GM10266 (cell line): ENCODE measurements at regions not wholly inside any gene's neighbourhood (a gene's known extent, or its start where the extent isn't known, plus 50 kb on each side); places are given as distances from the start of the nearest gene placed in this dataset.

ENCODE experiments used
- DNase-seq: peaks from one replicate; pipeline ENCODE4 v3.0.0; 2012; ENCODE audit errors: extremely low spot score
- CTCF ChIP-seq: IDR thresholded peaks from 2 replicates; pipeline ENCODE4 v1.5.1; 2012; ENCODE audit warnings: mild to moderate bottlenecking, low read depth; ENCODE audit not compliant: control insufficient read depth, insufficient read depth; ENCODE audit errors: missing control alignments

GRCh38 chr10:105656856-105657255 lies 1015.8 kb downstream of the SORCS3 start:
- no peak for TF ChIP-seq CTCF
- no peak for DNase-seq

- no peak for TF ChIP-seq CTCF
- no peak for DNase-seq
These were observed 1009.2 kb downstream of the SORCS3 start for GRCh38 chr10:105650306-105650705.

- TF ChIP-seq CTCF, result no peak
These were observed 1006.3 kb downstream of the SORCS3 start for GRCh38 chr10:105647354-105647753.

GRCh38 chr10:105644978-105645377 lies 1003.9 kb downstream of the SORCS3 start:
- no peak for TF ChIP-seq CTCF
- no peak for DNase-seq

More at GRCh38 chr10:105647354-105647753, 1006.3 kb downstream of the SORCS3 start:
- DNase-seq, result no peak

- no peak for TF ChIP-seq CTCF
- DNase-seq, result no peak
These were observed 1003.5 kb downstream of the SORCS3 start for GRCh38 chr10:105644559-105644958.

GRCh38 chr10:105644091-105644490 lies 1003.0 kb downstream of the SORCS3 start:
- no peak for TF ChIP-seq CTCF
- DNase-seq, result no peak

GRCh38 chr10:105643660-105644059 lies 1002.6 kb downstream of the SORCS3 start:
- DNase-seq, result no peak
- no peak for TF ChIP-seq CTCF
